ENCODE measurements at regions not wholly inside any gene's neighbourhood (a gene's known extent, or its start where the extent isn't known, plus 50 kb on each side); places are given as distances from the start of the nearest gene placed in this dataset.
A peak's percentile ranks its signal among the peaks of the same experiment; 100 is the strongest.

DNA sequence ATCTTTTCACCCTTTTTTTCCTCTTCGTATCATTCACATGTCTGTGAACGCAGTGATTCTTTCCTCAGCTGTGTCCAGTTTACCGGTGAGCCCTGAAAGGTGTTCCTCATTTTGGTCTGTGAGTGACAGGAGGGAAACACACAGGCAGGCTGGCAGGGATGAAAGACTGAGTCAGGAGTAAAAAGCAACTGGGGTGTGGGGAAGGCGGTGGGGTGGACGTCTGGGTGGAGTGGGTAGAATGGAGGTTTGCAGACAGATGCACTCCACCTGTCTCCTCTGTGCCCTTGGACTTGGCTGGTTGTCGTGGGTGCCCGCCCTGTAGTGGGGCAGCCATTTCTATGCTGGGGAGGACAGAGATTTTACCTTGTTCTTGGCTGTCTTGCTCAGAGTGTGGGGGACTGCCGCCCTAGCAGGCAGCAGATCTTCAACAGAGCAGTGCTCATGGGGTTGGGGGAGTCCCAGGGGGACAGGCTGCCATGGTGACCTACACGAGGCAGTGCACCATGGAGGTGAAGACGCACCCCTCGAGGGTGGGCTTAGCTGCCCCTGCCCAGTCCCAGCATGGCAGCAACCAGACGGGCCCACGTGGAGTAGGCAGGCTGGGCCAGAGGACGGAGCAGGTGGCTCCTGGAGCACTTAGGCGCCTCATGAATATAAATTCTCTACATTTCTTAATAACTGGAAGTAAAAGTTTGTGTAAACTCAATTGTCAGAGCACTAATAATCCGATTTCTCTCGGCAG, 603.7 kb downstream of the TBC1D22A start:
- TF ChIP-seq, protein P1, sequence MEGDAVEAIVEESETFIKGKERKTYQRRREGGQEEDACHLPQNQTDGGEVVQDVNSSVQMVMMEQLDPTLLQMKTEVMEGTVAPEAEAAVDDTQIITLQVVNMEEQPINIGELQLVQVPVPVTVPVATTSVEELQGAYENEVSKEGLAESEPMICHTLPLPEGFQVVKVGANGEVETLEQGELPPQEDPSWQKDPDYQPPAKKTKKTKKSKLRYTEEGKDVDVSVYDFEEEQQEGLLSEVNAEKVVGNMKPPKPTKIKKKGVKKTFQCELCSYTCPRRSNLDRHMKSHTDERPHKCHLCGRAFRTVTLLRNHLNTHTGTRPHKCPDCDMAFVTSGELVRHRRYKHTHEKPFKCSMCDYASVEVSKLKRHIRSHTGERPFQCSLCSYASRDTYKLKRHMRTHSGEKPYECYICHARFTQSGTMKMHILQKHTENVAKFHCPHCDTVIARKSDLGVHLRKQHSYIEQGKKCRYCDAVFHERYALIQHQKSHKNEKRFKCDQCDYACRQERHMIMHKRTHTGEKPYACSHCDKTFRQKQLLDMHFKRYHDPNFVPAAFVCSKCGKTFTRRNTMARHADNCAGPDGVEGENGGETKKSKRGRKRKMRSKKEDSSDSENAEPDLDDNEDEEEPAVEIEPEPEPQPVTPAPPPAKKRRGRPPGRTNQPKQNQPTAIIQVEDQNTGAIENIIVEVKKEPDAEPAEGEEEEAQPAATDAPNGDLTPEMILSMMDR (IDR thresholded peaks at IDR 0.05; ENCODE audit: low read depth, low read length) = no peak
- TF ChIP-seq POLR2A (IDR thresholded peaks at IDR 0.05; ENCODE audit: extremely low read depth, insufficient read length) = no peak
- TF ChIP-seq, protein P2, sequence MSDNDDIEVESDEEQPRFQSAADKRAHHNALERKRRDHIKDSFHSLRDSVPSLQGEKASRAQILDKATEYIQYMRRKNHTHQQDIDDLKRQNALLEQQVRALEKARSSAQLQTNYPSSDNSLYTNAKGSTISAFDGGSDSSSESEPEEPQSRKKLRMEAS (IDR thresholded peaks at IDR 0.05; ENCODE audit: low read depth, low read length) = no peak
- no peak overlapping the region for H3K4me3 ChIP-seq (ENCODE audit: low read depth, low read length)
- no peak for DNase-seq (ENCODE audit: low read depth)

DNA sequence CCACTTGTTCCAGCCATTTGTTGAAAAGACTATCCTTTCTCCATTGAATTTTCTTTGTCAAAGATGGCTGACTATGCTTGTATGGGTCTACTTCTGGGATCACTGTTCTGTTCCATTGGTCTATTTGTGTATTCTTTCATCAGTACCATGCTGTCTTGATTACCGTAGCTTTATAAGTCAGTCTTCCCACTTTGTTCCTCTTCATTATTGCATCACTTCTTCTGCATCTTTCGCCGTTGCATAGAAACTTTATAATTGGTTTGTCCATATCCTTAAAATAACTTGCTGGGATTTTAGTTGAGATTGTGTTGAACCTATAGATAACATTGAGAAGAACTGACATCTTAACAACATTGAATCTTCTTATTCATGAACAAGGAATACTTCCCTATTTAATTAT, 598.8 kb downstream of the TBC1D22A start:
- TF ChIP-seq MYC (IDR thresholded peaks at IDR 0.05; ENCODE audit: low read depth, low read length) (no peak), POLR2A (IDR thresholded peaks at IDR 0.05; ENCODE audit: extremely low read depth, insufficient read length) (no peak)
- TF ChIP-seq, protein P1 (IDR thresholded peaks at IDR 0.05; ENCODE audit: low read depth, low read length) = no peak
- TF ChIP-seq, protein P2 (IDR thresholded peaks at IDR 0.05; ENCODE audit: low read depth, low read length) = no peak
- DNase-seq (ENCODE audit: low read depth) = no peak
- H3K4me3 ChIP-seq (ENCODE audit: low read depth, low read length) = no peak overlapping the region

DNA sequence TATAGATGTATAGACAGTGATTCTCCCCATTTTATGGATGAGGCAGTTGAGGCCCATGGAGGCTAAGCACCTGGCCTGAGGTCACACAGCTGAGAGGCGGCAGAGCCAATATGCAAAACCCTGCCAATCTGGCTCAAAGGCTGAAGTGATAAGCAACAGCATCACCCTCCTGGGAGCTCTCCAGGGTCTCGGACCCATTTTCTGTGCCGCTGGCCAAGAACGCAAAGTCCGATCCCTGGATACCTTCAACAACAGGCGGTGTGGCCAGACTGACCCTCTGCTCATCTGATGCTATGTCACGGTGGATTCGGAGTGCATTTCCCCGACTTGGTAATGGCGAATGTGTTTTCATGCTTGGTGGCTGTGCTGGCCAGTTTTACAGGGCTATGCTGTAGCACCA, 595.0 kb downstream of the TBC1D22A start:
- TF ChIP-seq POLR2A (IDR thresholded peaks at IDR 0.05; ENCODE audit: extremely low read depth, insufficient read length) (no peak), MYC (IDR thresholded peaks at IDR 0.05; ENCODE audit: low read depth, low read length) (no peak)
- TF ChIP-seq, protein P1 (IDR thresholded peaks at IDR 0.05; ENCODE audit: low read depth, low read length) = no peak
- TF ChIP-seq, protein P2 (IDR thresholded peaks at IDR 0.05; ENCODE audit: low read depth, low read length) = no peak
- DNase-seq (ENCODE audit: low read depth) = no peak
- no peak overlapping the region for H3K4me3 ChIP-seq (ENCODE audit: low read depth, low read length)

DNA sequence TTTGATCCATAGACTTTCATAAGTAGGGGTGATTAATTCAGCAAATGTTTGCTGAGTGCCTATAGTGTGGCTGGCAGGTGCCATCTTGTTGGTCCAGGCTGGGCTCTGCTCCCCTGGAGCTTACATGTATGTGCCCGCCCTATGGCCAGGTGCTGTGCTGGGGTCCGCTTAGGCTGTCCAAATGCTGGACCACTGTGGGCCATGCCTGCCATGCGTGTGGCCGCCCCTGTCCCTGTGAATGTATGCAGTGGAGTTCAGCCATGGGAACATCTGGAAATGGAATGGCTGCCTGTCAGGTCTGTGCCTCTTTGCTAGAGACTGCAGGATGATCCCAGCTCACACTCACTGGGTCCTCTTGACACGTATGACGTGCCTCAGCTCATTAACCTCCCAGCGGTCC, 594.6 kb downstream of the TBC1D22A start:
- DNase-seq (ENCODE audit: low read depth) = no peak
- no peak overlapping the region for H3K4me3 ChIP-seq (ENCODE audit: low read depth, low read length)
- TF ChIP-seq, protein P2 (IDR thresholded peaks at IDR 0.05; ENCODE audit: low read depth, low read length) = no peak
- no peak for TF ChIP-seq MYC (IDR thresholded peaks at IDR 0.05; ENCODE audit: low read depth, low read length)
- TF ChIP-seq POLR2A (IDR thresholded peaks at IDR 0.05; ENCODE audit: extremely low read depth, insufficient read length) = no peak
- TF ChIP-seq, protein P1 (IDR thresholded peaks at IDR 0.05; ENCODE audit: low read depth, low read length) = no peak

DNA sequence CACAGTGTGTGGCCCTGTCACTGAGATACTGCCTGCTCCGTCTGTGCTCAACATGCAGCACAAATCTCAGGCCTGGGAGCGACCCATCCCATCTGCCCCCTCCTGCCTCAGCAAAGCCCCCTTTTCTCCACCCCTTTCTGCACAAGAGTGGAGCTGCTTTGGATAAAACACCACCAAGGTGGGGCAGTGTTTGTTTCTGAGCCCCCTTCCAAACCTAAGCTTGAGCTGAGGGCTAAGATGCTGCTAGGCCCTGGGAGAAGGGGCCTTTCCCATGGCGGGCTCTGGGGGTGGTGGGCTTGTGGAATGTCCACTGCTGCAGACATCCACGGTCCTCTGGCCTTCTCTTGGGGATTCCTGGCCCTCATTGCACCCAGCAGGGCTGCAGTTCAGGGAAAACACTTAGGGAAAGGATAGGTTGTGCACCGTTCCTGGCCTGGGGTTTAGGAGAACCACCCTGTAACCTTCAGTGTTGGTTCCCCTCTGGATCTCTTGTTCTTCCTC, 594.1 kb downstream of the TBC1D22A start:
- DNase-seq (ENCODE audit: low read depth) = no peak
- no peak overlapping the region for H3K4me3 ChIP-seq (ENCODE audit: low read depth, low read length)
- TF ChIP-seq POLR2A (IDR thresholded peaks at IDR 0.05; ENCODE audit: extremely low read depth, insufficient read length) = no peak

DNA sequence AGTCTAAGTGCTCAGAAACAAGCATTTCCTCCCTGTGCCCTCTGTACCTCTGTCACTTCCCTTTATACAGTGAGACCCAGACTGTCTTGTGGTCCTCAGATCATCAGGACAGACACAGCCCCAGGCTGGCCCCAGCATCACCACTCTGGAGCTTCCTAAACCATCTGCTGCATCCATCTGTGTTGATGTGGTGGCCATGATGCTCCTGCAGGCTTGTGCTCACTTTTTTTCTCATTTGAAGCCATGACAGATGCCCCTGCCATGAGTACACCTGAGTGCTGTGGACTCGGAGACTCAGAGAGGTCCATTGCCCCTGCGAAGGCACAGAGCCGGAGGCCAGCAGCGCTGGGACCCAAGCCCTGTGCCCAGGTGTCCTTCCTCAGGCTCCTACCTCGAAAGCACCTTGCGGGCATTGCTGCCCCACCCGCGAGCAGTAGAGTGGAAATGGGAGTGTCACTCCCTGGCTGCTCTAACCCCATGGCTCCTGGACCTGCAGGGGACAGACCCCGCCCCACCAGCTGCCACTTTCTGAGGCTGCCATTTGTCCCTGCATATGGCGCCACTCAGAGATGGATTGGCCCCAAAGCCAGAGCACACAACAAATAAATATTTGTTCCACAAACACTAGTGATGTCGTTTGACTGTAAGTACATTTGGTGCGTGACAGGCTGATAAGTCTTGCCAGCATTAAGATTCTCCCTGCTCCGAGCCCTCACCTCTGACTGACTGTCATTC, 593.5 kb downstream of the TBC1D22A start:
- TF ChIP-seq, protein P1 (IDR thresholded peaks at IDR 0.05; ENCODE audit: low read depth, low read length) = no peak
- DNase-seq (ENCODE audit: low read depth) = peak; percentile 21
- no peak overlapping the region for H3K4me3 ChIP-seq (ENCODE audit: low read depth, low read length)

Measured in NB4 (cell line).